KBM-7 (cell line): ENCODE measurements at regions not wholly inside any gene's neighbourhood (a gene's known extent, or its start where the extent isn't known, plus 50 kb on each side); places are given as distances from the start of the nearest gene placed in this dataset.

Source experiments
- DNase-seq: peaks from one replicate; pipeline ENCODE4 v3.0.0-alpha.2; 2015
- in situ Hi-C: fragments of 300-500 bp; cut with MboI; formaldehyde crosslinking; loops from 2 replicates; pipeline ENCODE4 v1.14.3; 2020; ENCODE audit warnings: low sequenced_read_pairs, low pct_unique_long_range_greater_than_20kb, mixed read lengths

GRCh38 chr14:51491036-51491545 lies 160.6 kb upstream of the FRMD6 start:
- DNase-seq, result no peak
- in situ Hi-C loops, result no loop called here

- DNase-seq, result no peak
- in situ Hi-C loops, result no loop called here
Measured at GRCh38 chr14:51491776-51492175, 159.9 kb upstream of the FRMD6 start.

GRCh38 chr14:51495319-51495718 lies 156.4 kb upstream of the FRMD6 start:
- in situ Hi-C loops, result no loop called here
- no peak for DNase-seq

DNA sequence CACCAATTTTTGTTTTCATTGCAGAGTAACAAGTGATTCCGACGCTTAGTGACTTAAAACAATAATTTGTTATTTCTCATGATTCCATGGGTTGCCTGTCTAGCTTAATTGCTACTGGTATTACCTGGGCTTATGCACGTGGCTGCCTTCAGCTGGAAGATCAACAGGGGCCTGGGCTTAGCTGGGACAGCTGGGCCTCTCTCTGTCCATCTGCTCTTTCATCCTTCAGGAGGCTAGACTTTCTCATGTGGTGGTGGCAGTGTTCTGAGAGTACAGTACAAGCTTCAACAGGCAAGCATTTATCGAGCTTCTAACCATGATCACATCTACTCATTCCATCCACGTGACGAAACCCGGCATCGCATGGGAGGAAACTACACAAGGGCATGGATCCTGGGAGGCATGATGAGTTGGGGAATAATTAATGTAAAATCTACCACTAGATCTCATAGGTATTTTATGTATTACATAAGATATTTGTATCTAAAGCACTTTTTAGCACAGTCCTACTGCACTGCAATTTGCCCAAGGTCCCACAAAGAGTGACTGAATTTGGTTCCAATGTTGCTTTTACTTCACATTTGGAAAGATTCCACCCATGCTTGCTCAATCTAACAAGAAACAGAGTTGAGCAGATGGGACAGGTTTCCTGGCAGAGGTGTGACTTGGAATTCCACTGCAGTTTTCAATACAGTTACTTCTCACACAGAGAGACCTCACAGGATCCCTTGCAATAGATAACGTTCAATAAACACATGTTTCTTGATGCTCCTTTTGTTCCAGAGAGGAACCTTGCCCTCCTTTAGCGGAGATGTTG lies 153.1 kb upstream of the FRMD6 start:
- no peak for DNase-seq
- in situ Hi-C loops, result no loop called here

DNA sequence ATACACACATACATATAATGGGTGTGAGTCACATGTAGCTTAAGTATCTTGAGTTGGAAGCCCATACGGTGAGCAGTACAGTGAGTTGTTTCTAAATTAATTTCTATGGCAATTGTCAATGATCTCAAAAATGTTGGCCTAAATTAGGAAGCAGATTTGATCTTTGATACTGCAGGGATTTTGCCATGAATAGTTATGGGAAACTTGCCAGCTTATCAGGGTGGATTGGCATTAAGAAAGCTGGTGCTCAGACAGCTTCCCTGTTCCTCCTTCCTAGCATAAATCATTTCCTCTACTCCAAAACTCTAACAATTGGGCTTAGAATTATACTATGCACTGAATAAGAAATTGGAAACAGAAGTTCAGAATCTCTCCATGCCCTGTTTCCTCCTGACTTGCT lies 150.9 kb upstream of the FRMD6 start:
- in situ Hi-C loops, result no loop called here
- no peak for DNase-seq

GRCh38 chr14:51501746-51502145 lies 150.0 kb upstream of the FRMD6 start:
- in situ Hi-C loops, result no loop called here

GRCh38 chr14:51504669-51505068 lies 147.0 kb upstream of the FRMD6 start:
- no peak for DNase-seq
- in situ Hi-C loops, result no loop called here

More at GRCh38 chr14:51501746-51502145, 150.0 kb upstream of the FRMD6 start:
- no peak for DNase-seq

GRCh38 chr14:51507511-51507905 lies 144.2 kb upstream of the FRMD6 start:
- in situ Hi-C loops, result no loop called here
- no peak for DNase-seq

DNA sequence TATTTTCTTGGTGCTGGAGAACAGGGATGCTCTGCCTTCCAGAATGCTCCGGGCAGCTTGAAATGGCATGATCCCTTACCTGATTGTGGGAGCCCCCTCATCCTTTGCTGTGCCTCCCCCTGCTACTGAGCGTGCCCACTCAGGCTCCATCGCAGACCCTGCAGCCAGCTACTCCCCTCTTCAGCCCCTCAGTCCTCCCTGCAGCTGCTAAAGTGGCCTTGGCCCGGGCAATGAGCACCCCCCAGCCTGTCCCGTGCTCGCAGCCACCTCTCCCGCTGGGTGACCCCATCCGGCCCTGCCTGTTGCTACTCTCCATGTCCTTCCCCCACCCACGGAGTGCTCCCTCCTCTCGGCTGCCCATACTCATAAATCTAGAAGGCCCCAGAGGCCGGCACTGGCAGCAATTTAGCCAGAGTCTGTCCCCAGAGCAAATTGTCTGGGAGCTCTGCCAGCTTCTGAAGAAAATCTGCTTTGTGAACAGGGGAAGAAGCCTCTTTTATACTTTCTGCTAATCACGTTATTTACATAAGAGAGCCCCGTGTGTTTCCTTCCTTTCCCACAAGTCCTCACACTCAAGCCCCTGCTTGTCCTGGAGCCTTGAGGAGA lies 143.7 kb upstream of the FRMD6 start:
- in situ Hi-C loops, result no loop called here
- DNase-seq, result no peak

- in situ Hi-C loops, result no loop called here
- no peak for DNase-seq
Measured at GRCh38 chr14:51511265-51511664, 140.4 kb upstream of the FRMD6 start.

DNA sequence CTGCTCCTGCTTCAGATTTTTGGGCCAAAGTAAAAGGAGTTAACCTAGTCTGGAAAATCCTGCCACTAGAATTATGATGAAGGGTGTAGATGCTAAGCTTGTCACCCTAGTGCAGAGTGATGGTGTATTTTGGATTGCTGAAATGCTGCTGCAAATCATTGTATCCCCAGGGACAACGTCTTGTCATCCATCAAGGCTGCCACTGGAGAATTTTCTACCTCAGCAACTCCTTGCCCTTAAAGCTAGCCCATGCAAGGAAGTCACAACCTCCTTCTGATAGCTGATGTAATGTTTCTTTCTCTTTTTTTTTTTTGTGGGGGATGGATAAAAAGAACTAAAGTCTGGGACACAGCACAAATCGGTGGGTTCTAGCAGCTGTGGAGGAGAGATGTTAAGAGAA lies 139.4 kb upstream of the FRMD6 start:
- no peak for DNase-seq
- in situ Hi-C loops, result no loop called here

- no peak for DNase-seq
- in situ Hi-C loops, result no loop called here
Measured at GRCh38 chr14:51513281-51513680, 138.4 kb upstream of the FRMD6 start.

DNA sequence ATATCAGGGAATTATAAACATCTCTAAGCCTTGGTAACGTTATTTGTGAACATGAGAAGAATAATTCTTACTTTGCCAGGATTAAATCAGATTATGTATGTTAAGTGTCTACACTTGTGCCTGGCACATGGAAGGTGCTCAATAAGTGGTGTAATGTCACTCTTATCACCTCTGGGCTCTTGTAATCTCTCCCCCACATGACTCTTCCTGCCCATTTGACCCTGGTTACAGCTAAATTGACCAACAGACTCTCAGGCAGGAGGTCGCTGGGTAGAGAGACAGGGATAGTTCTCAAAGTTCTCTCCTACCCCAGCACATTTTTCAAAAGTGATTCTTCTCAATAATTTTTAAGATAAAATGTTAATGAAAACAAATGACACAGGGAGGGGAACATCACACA lies 137.8 kb upstream of the FRMD6 start:
- DNase-seq, result no peak
- in situ Hi-C loops, result no loop called here

DNA sequence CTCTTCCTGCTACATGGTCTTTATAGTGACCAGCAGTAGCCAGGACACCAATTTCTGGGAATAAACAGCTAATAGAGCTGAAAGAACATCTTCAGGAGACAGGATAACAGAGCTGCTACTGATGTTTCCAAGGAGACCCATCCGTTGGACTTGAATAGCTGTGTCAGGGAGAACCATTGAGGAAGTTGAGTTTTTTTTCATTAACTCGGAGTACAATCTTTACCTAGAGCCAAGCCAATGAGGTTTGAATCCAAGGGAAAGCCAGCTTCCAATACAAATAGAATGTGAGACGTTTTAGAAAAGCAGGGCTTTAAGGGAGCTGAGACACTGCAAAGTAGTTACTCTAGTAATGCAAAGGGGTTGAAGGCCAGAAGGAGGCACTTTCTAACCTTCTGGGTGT lies 136.1 kb upstream of the FRMD6 start:
- in situ Hi-C loops, result no loop called here
- DNase-seq, result no peak

GRCh38 chr14:51516706-51517395 lies 134.9 kb upstream of the FRMD6 start:
- in situ Hi-C loops, result no loop called here
- DNase-seq, result no peak

DNA sequence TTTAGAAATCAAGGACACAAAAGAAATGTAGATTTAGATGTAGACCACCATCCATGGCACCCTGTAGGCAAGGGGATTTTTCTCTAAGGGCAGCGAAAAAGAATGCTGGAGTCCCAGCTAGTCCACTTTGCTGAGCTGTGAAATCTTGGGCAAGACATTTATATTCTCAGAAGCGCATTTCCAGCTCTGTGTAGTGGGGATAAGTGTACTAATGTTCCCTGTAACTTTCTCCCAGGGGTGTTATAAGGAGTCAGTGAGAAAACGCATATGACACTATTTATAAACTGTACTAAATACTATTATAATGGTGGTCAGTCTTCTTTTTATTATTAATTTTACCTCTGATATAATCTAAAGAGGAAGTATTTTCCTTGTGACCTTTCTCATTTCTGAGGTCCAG lies 133.4 kb upstream of the FRMD6 start:
- no peak for DNase-seq
- in situ Hi-C loops, result no loop called here

DNA sequence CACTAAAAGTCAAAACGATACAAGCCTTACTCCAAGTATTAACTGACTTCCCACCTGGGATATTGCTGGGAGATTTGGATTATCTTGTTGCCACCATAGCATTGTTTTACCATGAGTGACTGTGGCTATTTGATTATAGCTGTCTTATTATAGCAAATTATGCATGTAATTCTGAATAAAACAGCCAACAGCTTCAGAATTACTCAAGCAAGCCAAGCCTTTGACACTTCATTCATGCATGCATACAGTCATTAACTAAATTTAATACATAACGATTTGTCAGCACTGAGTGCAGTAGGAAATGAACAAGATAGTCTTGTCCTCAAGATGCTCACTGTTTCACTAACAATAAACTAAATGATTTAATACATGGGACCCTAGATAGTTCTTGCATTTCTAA lies 133.0 kb upstream of the FRMD6 start:
- in situ Hi-C loops, result no loop called here
- DNase-seq, result no peak

DNA sequence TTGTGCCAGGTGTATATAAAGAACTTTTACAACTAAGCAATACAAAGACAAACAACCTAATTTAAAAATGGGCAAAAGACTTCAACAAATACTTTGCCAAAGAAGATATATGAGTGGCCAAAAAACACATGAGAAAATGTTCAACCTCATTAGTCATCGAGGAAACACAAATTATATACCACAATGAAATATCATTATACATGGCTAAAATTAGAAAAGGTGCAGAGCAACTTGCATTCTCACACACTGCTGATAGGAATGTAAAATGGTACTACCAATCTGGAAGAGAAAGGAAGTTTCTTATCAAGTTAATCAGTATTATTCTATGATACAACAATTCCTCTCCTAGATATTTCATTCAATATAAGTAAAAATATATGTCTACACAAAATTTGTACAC lies 131.6 kb upstream of the FRMD6 start:
- in situ Hi-C loops, result no loop called here
- no peak for DNase-seq

GRCh38 chr14:51521764-51522163 lies 129.9 kb upstream of the FRMD6 start:
- DNase-seq, result no peak
- in situ Hi-C loops, result no loop called here

- in situ Hi-C loops, result no loop called here
- DNase-seq, result no peak
Measured at GRCh38 chr14:51523243-51523642, 128.5 kb upstream of the FRMD6 start.
